WTC11 (cell line): ENCODE measurements at regions not wholly inside any gene's neighbourhood (a gene's known extent, or its start where the extent isn't known, plus 50 kb on each side); places are given as distances from the start of the nearest gene placed in this dataset.

Experiments used
- ATAC-seq: fragments of 200-7000 bp; cut with Tn5 transposase; 2 replicates; pipeline ENCODE4 v1.10.0; 2021; ENCODE audit warnings: mild to moderate bottlenecking, moderate library complexity
- CTCF ChIA-PET: fragments of 300-600 bp; sonication (Branson Sonifier 250); formaldehyde crosslinking; loops from one replicate; lab custom pipeline; 2021; ENCODE audit warnings: antibody characterized with exemption; lab: Charles Lee
- POLR2A ChIA-PET: fragments of 350-600 bp; sonication (Branson Sonifier 250); formaldehyde crosslinking; loops from one replicate; lab custom pipeline; 2021; ENCODE audit warnings: antibody characterized with exemption; lab: Charles Lee
- DNase-seq: peaks from one replicate; pipeline ENCODE4 v3.0.0; 2021; ENCODE audit warnings: low spot score
- H3K27ac Mint-ChIP-seq: 2 replicates; pipeline ENCODE4 v1.8.0; 2021; ENCODE audit warnings: mixed read lengths
- H3K27me3 Mint-ChIP-seq: 2 replicates; pipeline ENCODE4 v1.8.0; 2021; ENCODE audit warnings: low read depth, mild to moderate bottlenecking, moderate library complexity, mixed read lengths
- H3K36me3 Mint-ChIP-seq: 2 replicates; pipeline ENCODE4 v1.8.0; 2021; ENCODE audit warnings: mixed read lengths
- H3K4me1 Mint-ChIP-seq: 2 replicates; pipeline ENCODE4 v1.8.0; 2022; ENCODE audit warnings: mixed read lengths
- H3K4me3 Mint-ChIP-seq: 2 replicates; pipeline ENCODE4 v1.8.0; 2021; ENCODE audit warnings: mild to moderate bottlenecking, moderate library complexity, mixed read lengths
- H3K9me3 Mint-ChIP-seq: 2 replicates; pipeline ENCODE4 v1.8.0; 2021; ENCODE audit warnings: mixed read lengths
- CBFB ChIP-seq: sonication (generic); formaldehyde crosslinking; IDR thresholded peaks from 2 replicates; pipeline ENCODE4 v1.8.1; 2022; ENCODE audit warnings: mild to moderate bottlenecking, low read depth, missing genetic modification reagents
- CTCF ChIP-seq: fragments of 200-600 bp; IDR thresholded peaks from 2 replicates; pipeline ENCODE4 v1.8.0; 2022; ENCODE audit warnings: antibody characterized with exemption
- E2F5 ChIP-seq: sonication (generic); formaldehyde crosslinking; IDR thresholded peaks from 2 replicates; pipeline ENCODE4 v1.8.1; 2022; ENCODE audit warnings: mild to moderate bottlenecking, moderate library complexity, missing genetic modification reagents
- EMX1 ChIP-seq: fragments of 250-450 bp; sonication (Bioruptor Pico); IDR thresholded peaks from 2 replicates; pipeline ENCODE4 v1.8.0; 2021; ENCODE audit warnings: mild to moderate bottlenecking
- FOXK1 ChIP-seq: sonication (generic); formaldehyde crosslinking; IDR thresholded peaks from 2 replicates; pipeline ENCODE4 v1.8.0; 2022; ENCODE audit warnings: mild to moderate bottlenecking, moderate library complexity, missing genetic modification reagents
- GABPB1 ChIP-seq: sonication (generic); formaldehyde crosslinking; IDR thresholded peaks from 2 replicates; pipeline ENCODE4 v1.8.1; 2023; ENCODE audit warnings: mild to moderate bottlenecking, missing genetic modification reagents
- JAZF1 ChIP-seq: fragments of 250-450 bp; sonication (Bioruptor Pico); IDR thresholded peaks from 2 replicates; pipeline ENCODE4 v1.9.0; 2021; ENCODE audit warnings: moderate library complexity, mild to moderate bottlenecking, inconsistent platforms
- MXD4 ChIP-seq: fragments of 250-450 bp; sonication (Bioruptor Pico); IDR thresholded peaks from 2 replicates; pipeline ENCODE4 v1.8.0; 2021; ENCODE audit warnings: mild to moderate bottlenecking, moderate library complexity, borderline replicate concordance
- NFYB ChIP-seq: sonication (generic); formaldehyde crosslinking; conservative IDR thresholded peaks from 2 replicates; pipeline ENCODE4 v1.8.0; 2022; ENCODE audit warnings: low read depth, missing genetic modification reagents
- NR3C1 ChIP-seq: sonication (generic); formaldehyde crosslinking; conservative IDR thresholded peaks from 2 replicates; pipeline ENCODE4 v1.8.1; 2023; ENCODE audit warnings: low read depth, mild to moderate bottlenecking, missing genetic modification reagents
- SP1 ChIP-seq: sonication (generic); formaldehyde crosslinking; conservative IDR thresholded peaks from 2 replicates; pipeline ENCODE4 v1.8.1; 2022; ENCODE audit warnings: missing genetic modification reagents
- TEAD1 ChIP-seq: sonication (generic); formaldehyde crosslinking; IDR thresholded peaks from 2 replicates; pipeline ENCODE4 v1.8.0; 2022; ENCODE audit warnings: mild to moderate bottlenecking, missing genetic modification reagents
- TP53 ChIP-seq: sonication (generic); formaldehyde crosslinking; IDR thresholded peaks from 2 replicates; pipeline ENCODE4 v1.8.1; 2023; ENCODE audit warnings: mild to moderate bottlenecking, missing genetic modification reagents
- ZNF121 ChIP-seq: sonication (generic); formaldehyde crosslinking; IDR thresholded peaks from 2 replicates; pipeline ENCODE4 v1.8.0; 2023; ENCODE audit warnings: missing genetic modification reagents
- ZNF671 ChIP-seq: fragments of 250-450 bp; sonication (Bioruptor Pico); IDR thresholded peaks from 2 replicates; pipeline ENCODE4 v1.8.0; 2021; ENCODE audit warnings: mild to moderate bottlenecking
- TF ChIP-seq, protein P1 (sequence below): sonication (generic); formaldehyde crosslinking; IDR thresholded peaks from 2 replicates; pipeline ENCODE4 v1.8.0; 2022; ENCODE audit warnings: mild to moderate bottlenecking, missing genetic modification reagents
- TF ChIP-seq, protein P2 (sequence below): fragments of 250-450 bp; sonication (Bioruptor Pico); IDR thresholded peaks from 2 replicates; pipeline ENCODE4 v1.9.0; 2021; ENCODE audit warnings: moderate library complexity, mild to moderate bottlenecking, inconsistent platforms, borderline replicate concordance
- TF ChIP-seq, protein P3 (sequence below): sonication (generic); formaldehyde crosslinking; IDR thresholded peaks from 2 replicates; pipeline ENCODE4 v1.8.1; 2023; ENCODE audit warnings: mild to moderate bottlenecking, missing genetic modification reagents
- TF ChIP-seq, protein P4 (sequence below): sonication (generic); formaldehyde crosslinking; IDR thresholded peaks from 2 replicates; pipeline ENCODE4 v1.8.1; 2022; ENCODE audit warnings: missing genetic modification reagents, borderline replicate concordance
- TF ChIP-seq, protein P5 (sequence below): fragments of 250-450 bp; sonication (Bioruptor Pico); IDR thresholded peaks from 2 replicates; pipeline ENCODE4 v1.8.0; 2021; ENCODE audit warnings: mild to moderate bottlenecking
- TF ChIP-seq, protein P6 (sequence below): sonication (generic); formaldehyde crosslinking; IDR thresholded peaks from 2 replicates; pipeline ENCODE4 v1.8.1; 2023; ENCODE audit warnings: mild to moderate bottlenecking, missing genetic modification reagents, moderate library complexity

DNA sequence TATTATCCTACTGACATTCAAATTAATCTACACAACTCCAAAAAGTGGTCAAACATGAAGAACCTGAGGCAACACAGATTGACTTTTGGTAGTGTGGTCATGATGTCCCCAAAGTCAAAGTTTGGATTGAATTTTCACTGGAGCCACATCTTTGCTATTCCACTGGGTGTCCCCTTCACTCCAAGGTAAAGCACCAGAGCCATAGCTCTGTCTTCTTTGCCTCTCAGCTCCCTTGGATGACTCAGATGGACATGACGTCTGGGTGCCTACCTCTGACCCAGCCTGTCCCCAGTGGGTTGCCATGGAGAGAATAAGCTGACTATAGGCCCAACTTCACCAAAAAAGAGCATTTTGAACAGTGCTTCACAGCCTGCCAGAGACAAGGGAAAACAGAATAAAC, 57.4 kb upstream of the ARHGAP42 start:
- H3K36me3 Mint-ChIP-seq, result peaks cover 4% of the 10 kb centered on the region
- TF ChIP-seq FOXK1 (CRISPR knock-in tag) (no peak), NR3C1 (CRISPR knock-in tag) (no peak), MXD4 (no peak), CBFB (CRISPR knock-in tag) (no peak), EMX1 (CRISPR knock-in tag) (no peak)
- TF ChIP-seq, protein P1, sequence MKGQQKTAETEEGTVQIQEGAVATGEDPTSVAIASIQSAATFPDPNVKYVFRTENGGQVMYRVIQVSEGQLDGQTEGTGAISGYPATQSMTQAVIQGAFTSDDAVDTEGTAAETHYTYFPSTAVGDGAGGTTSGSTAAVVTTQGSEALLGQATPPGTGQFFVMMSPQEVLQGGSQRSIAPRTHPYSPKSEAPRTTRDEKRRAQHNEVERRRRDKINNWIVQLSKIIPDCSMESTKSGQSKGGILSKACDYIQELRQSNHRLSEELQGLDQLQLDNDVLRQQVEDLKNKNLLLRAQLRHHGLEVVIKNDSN, result no peak
- DNase-seq, result no peak
- no peaks in the 10 kb centered on the region; the same call in 1 of the 2 replicates for H3K27me3 Mint-ChIP-seq
- peaks cover 11% of the 10 kb centered on the region for H3K4me1 Mint-ChIP-seq
- peak; percentile 78 for ATAC-seq
- no peak overlapping the region for H3K4me3 Mint-ChIP-seq
- ChIA-PET CTCF (interaction anchor here (0.5 to 1.0 kb wide), 2 partner anchors 10 to 225 kb away, joined by 3 read pairs; no protein-coding TSS in a partner anchor), POLR2A (interaction anchor here (0.6 to 1.0 kb wide), 2 partner anchors 8 to 36 kb away, joined by 3 to 4 read pairs; no protein-coding TSS in a partner anchor)
- H3K9me3 Mint-ChIP-seq, result peaks cover 3% of the 10 kb centered on the region
- H3K27ac Mint-ChIP-seq, result no peak overlapping the region

GRCh38 chr11:100630898-100631297, 56.2 kb upstream of the ARHGAP42 start:
- no peak for TF ChIP-seq TEAD1
- no peak for TF ChIP-seq E2F5 (CRISPR knock-in tag)
- POLR2A ChIA-PET, result no interaction called here
- Mint-ChIP-seq H3K27ac (no peak overlapping the region), H3K4me3 (no peak overlapping the region), H3K4me1 (peaks cover 8% of the 10 kb centered on the region), H3K36me3 (no peaks in the 10 kb centered on the region), H3K9me3 (peaks cover 5% of the 10 kb centered on the region; the same call in 1 of the 2 replicates), H3K27me3 (no peaks in the 10 kb centered on the region; the same call in 1 of the 2 replicates)
- DNase-seq (no peak), ATAC-seq (no peak)
- CTCF ChIA-PET, result interaction anchor here (1.2 kb wide), 1 partner anchor 57 kb away, joined by 3 read pairs; no protein-coding TSS in a partner anchor

- H3K9me3 Mint-ChIP-seq, result peaks cover 6% of the 10 kb centered on the region; the same call in 1 of the 2 replicates
- H3K27me3 Mint-ChIP-seq, result no peaks in the 10 kb centered on the region; the same call in 1 of the 2 replicates
- H3K4me3 Mint-ChIP-seq, result no peak overlapping the region
- H3K4me1 Mint-ChIP-seq, result peaks cover 8% of the 10 kb centered on the region
- ATAC-seq (peak; percentile 65), DNase-seq (no peak)
- CTCF ChIA-PET, result interaction anchor here (1.2 kb wide), 1 partner anchor 56 kb away, joined by 3 read pairs; no protein-coding TSS in a partner anchor
- H3K27ac Mint-ChIP-seq, result no peak overlapping the region
- no peaks in the 10 kb centered on the region for H3K36me3 Mint-ChIP-seq
- POLR2A ChIA-PET, result no interaction called here
- TF ChIP-seq ZNF121 (CRISPR knock-in tag) (no peak), TEAD1 (no peak), MXD4 (no peak), NFYB (CRISPR knock-in tag) (no peak), E2F5 (CRISPR knock-in tag) (no peak), JAZF1 (CRISPR knock-in tag) (no peak), EMX1 (CRISPR knock-in tag) (no peak), ZNF671 (no peak), TP53 (CRISPR knock-in tag) (no peak), CTCF (no peak), GABPB1 (no peak), CBFB (CRISPR knock-in tag) (no peak), SP1 (no peak)
- TF ChIP-seq, protein P2, sequence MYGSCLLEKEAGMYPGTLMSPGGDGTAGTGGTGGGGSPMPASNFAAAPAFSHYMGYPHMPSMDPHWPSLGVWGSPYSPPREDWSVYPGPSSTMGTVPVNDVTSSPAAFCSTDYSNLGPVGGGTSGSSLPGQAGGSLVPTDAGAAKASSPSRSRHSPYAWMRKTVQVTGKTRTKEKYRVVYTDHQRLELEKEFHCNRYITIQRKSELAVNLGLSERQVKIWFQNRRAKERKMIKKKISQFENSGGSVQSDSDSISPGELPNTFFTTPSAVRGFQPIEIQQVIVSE, result no peak
- TF ChIP-seq, protein P3, sequence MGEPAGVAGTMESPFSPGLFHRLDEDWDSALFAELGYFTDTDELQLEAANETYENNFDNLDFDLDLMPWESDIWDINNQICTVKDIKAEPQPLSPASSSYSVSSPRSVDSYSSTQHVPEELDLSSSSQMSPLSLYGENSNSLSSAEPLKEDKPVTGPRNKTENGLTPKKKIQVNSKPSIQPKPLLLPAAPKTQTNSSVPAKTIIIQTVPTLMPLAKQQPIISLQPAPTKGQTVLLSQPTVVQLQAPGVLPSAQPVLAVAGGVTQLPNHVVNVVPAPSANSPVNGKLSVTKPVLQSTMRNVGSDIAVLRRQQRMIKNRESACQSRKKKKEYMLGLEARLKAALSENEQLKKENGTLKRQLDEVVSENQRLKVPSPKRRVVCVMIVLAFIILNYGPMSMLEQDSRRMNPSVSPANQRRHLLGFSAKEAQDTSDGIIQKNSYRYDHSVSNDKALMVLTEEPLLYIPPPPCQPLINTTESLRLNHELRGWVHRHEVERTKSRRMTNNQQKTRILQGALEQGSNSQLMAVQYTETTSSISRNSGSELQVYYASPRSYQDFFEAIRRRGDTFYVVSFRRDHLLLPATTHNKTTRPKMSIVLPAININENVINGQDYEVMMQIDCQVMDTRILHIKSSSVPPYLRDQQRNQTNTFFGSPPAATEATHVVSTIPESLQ (CRISPR knock-in tag), result no peak
- TF ChIP-seq, protein P4, sequence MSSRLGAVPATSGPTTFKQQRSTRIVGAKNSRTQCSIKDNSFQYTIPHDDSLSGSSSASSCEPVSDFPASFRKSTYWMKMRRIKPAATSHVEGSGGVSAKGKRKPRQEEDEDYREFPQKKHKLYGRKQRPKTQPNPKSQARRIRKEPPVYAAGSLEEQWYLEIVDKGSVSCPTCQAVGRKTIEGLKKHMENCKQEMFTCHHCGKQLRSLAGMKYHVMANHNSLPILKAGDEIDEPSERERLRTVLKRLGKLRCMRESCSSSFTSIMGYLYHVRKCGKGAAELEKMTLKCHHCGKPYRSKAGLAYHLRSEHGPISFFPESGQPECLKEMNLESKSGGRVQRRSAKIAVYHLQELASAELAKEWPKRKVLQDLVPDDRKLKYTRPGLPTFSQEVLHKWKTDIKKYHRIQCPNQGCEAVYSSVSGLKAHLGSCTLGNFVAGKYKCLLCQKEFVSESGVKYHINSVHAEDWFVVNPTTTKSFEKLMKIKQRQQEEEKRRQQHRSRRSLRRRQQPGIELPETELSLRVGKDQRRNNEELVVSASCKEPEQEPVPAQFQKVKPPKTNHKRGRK (CRISPR knock-in tag), result no peak
- TF ChIP-seq, protein P5, sequence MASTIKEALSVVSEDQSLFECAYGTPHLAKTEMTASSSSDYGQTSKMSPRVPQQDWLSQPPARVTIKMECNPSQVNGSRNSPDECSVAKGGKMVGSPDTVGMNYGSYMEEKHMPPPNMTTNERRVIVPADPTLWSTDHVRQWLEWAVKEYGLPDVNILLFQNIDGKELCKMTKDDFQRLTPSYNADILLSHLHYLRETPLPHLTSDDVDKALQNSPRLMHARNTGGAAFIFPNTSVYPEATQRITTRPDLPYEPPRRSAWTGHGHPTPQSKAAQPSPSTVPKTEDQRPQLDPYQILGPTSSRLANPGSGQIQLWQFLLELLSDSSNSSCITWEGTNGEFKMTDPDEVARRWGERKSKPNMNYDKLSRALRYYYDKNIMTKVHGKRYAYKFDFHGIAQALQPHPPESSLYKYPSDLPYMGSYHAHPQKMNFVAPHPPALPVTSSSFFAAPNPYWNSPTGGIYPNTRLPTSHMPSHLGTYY (CRISPR knock-in tag), result no peak
- TF ChIP-seq, protein P6, sequence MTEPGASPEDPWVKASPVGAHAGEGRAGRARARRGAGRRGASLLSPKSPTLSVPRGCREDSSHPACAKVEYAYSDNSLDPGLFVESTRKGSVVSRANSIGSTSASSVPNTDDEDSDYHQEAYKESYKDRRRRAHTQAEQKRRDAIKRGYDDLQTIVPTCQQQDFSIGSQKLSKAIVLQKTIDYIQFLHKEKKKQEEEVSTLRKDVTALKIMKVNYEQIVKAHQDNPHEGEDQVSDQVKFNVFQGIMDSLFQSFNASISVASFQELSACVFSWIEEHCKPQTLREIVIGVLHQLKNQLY (CRISPR knock-in tag), result no peak
Observed at GRCh38 chr11:100631316-100631715, 55.8 kb upstream of the ARHGAP42 start.
